ENCODE measurements at regions not wholly inside any gene's neighbourhood (a gene's known extent, or its start where the extent isn't known, plus 50 kb on each side); places are given as distances from the start of the nearest gene placed in this dataset.

- no peak for TF ChIP-seq CTCF (IDR thresholded peaks at IDR 0.05; ENCODE audit: poor library complexity)
- no peak for TF ChIP-seq EZH2 (IDR thresholded peaks at IDR 0.05; ENCODE audit: borderline replicate concordance)
- no peak for TF ChIP-seq EZH2phosphoT487 (IDR thresholded peaks at IDR 0.05; ENCODE audit: low read depth, severe bottlenecking, unreplicated experiment)
These were observed 387.3 kb downstream of the PCDH17 start for GRCh38 chr13:58018865-58019264.

Measured in hepatocyte (in vitro differentiated cells).